ENCODE measurements at regions not wholly inside any gene's neighbourhood (a gene's known extent, or its start where the extent isn't known, plus 50 kb on each side); places are given as distances from the start of the nearest gene placed in this dataset.

GRCh38 chr10:52999681-53000080 is 227.1 kb upstream of the MBL2 start:
- DNase-seq, result no peak

- DNase-seq, result no peak
Observed at GRCh38 chr10:52999258-52999657, 226.7 kb upstream of the MBL2 start.

- no peak for DNase-seq
Observed at GRCh38 chr10:52997007-52997406, 224.4 kb upstream of the MBL2 start.

GRCh38 chr10:52994370-52994769 is 221.8 kb upstream of the MBL2 start:
- no peak for DNase-seq

GRCh38 chr10:52993109-52993508 is 220.5 kb upstream of the MBL2 start:
- no peak for DNase-seq

- no peak for DNase-seq
Observed at GRCh38 chr10:52992567-52992966, 220.0 kb upstream of the MBL2 start.

GRCh38 chr10:52988923-52989322 is 216.3 kb upstream of the MBL2 start:
- DNase-seq, result no peak

- DNase-seq, result no peak
Observed at GRCh38 chr10:52986125-52986524, 213.5 kb upstream of the MBL2 start.

- no peak for DNase-seq
Observed at GRCh38 chr10:52984169-52984568, 211.6 kb upstream of the MBL2 start.

GRCh38 chr10:52979295-52979990 is 206.9 kb upstream of the MBL2 start:
- DNase-seq, result no peak

GRCh38 chr10:52977581-52977980 is 205.0 kb upstream of the MBL2 start:
- DNase-seq, result no peak

GRCh38 chr10:52967806-52968795 is 195.5 kb upstream of the MBL2 start:
- no peak for DNase-seq

- DNase-seq, result no peak
Observed at GRCh38 chr10:52966904-52967303, 194.3 kb upstream of the MBL2 start.

GRCh38 chr10:52965938-52966401 is 193.4 kb upstream of the MBL2 start:
- no peak for DNase-seq

- no peak for DNase-seq
Observed at GRCh38 chr10:52965509-52965908, 192.9 kb upstream of the MBL2 start.

- DNase-seq, result peak; percentile 54
Observed at GRCh38 chr10:52961323-52961722, 188.7 kb upstream of the MBL2 start.

- DNase-seq, result no peak
Observed at GRCh38 chr10:52959810-52960209, 187.2 kb upstream of the MBL2 start.

- no peak for DNase-seq
Observed at GRCh38 chr10:52956861-52957260, 184.3 kb upstream of the MBL2 start.

- peak; percentile 4 for DNase-seq
Observed at GRCh38 chr10:52956461-52956860, 183.9 kb upstream of the MBL2 start.

GRCh38 chr10:52955337-52955736 is 182.8 kb upstream of the MBL2 start:
- DNase-seq, result no peak

GRCh38 chr10:52954407-52954806 is 181.8 kb upstream of the MBL2 start:
- DNase-seq, result no peak

GRCh38 chr10:52952391-52953055 is 179.9 kb upstream of the MBL2 start:
- peak; percentile 35 for DNase-seq

GRCh38 chr10:52951824-52952223 is 179.2 kb upstream of the MBL2 start:
- DNase-seq, result peak; percentile 19

All from tongue (tissue), 1 donor.